Medulla oblongata (tissue), 1 donor: ENCODE measurements at regions not wholly inside any gene's neighbourhood (a gene's known extent, or its start where the extent isn't known, plus 50 kb on each side); places are given as distances from the start of the nearest gene placed in this dataset.

Experiments used
- DNase-seq: peaks from one replicate; pipeline ENCODE4 v3.0.0-alpha.2; 2015; ENCODE audit errors: extremely low spot score

- DNase-seq, result no peak
Observed at GRCh38 chr7:136067277-136067676, 90.1 kb upstream of the MTPN start.

DNA sequence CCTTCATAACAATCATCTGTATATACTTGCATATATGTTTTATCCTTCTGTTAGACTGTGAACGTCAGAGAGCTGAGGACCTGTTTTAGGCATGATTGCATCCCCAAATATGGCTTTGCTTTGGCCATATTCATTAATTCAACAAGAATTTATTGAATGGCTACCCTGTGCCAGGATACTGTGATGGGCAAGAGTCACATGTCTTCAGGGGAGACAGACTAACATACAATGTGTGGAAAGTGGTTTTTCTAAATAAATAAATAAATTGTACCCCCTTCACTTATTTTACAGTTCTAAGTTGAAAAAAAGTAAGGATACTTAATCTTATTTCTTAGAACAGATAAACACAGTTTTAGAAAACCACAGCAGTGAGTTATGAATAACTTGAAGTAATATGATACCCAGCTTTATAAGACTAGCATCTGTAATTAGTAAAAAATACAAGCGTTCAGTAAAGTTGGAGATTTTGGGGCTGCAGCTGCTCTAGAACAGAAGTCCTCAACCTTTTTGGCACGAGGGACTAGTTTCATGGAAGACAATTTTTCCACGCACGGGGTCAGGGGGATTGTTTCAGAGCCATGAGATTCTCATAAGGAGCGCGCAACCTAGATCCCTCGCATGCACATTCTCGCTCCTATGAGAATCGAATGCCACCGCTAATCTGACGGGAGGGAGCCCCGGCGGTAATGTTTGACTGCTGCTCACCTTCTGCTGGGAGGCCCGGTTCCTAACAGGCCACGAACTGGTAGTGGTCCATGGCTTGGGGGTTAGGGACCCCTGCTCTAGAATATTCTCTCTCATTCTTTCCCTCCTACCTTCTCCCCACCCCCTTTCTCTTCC is 89.4 kb upstream of the MTPN start:
- DNase-seq, result no peak

- DNase-seq, result no peak
Observed at GRCh38 chr7:136064627-136065237, 87.6 kb upstream of the MTPN start.

- DNase-seq, result no peak
Observed at GRCh38 chr7:136064081-136064480, 86.9 kb upstream of the MTPN start.

GRCh38 chr7:136063326-136063666 is 86.1 kb upstream of the MTPN start:
- no peak for DNase-seq

DNA sequence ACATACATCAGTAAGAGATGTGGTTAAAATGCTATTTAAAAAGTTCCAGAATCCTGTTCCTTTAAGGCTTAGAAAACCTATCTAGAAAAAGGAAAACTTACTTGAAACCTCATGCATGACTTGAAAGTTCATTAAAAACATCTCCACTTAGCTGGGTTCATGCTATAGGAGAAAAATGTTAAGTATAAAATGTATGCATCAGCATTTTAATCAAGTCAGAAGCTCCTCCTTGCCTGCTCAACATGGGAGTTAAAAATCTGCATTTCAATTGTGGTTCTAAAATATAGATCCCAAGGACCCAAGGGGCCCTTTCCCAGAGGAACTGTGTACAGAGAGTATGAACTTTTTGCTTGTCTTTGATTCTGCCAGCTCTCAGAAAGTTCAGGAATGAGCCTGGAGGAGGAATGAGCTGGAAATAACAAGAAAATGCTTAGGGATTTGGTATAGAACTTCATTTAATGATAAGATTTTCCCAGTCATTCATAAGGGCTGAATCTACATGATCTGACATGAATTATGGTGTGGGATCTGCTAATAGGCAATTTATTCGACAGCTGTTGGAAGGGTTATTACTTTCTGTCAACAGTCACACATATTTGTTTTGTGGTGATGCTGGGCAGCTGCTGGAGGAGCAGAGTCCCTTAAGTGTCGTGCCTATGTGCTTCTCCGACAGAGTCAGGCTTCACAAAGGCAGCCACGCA is 85.6 kb upstream of the MTPN start:
- DNase-seq, result no peak

GRCh38 chr7:136061433-136061832 is 84.3 kb upstream of the MTPN start:
- DNase-seq, result no peak

GRCh38 chr7:136058546-136058945 is 81.4 kb upstream of the MTPN start:
- DNase-seq, result no peak

DNA sequence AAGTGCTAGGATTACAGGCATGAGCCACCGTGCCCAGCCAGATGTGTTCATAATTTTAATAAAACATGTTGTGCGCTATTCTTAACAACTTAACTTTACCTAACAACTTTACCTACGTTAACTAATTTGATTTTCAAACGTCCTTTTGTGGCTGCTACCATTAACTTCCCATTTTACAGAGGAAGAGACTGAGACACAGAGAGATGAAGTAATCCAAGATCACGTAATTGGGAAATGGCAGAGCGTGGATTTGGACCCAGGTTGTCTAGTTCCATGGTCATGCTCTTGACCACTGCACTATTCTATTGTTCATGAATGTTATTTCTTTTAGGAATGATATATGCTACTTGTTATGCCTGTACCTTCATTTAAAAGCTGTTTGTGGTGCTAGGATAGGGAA is 80.3 kb upstream of the MTPN start:
- DNase-seq, result no peak

DNA sequence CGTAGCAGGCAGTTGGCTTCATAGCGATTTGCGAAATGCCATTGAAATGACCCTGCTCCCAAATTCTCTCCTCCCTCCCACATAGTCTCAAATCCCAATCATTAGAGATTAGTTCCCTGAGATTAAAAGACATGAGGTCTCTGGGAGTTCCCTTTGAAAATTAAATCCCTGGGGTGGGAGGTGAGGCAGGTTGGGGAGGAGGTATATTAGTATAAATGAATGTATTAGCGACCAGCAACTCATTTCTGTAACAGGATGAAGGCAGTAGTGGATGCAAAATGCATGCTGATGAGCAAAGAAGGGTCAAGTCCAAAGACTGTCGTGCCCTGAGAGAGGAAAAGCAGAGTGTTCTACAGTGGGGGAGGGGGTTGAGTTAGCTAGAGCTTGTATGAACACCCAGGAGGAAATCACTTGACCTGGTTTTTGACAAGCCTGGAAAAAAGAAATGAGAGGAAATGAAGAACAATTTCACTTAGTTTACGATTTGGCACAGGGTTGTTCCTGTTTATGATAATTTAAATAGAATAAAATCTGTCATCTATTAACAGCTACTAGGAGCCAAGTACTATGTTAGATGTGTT is 79.6 kb upstream of the MTPN start:
- DNase-seq, result no peak

DNA sequence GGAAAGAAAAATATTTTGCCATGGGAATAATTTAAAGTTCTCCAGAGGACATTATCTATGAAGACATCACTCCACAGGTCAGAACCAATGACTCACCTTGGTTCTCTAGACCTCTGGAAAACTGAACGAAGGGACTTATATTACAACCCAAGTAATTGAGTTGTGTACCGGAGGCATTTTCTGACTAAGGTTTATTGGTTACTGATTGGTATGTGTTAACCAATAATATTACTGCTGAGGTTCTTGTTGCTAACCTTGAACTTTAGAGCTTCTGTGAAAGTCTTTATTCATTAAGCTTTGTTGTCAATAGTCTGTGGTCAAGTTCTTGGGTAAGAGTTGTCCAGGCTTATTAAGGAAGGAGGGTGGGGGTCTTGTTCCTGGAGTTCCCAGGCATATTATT is 78.1 kb upstream of the MTPN start:
- DNase-seq, result no peak

- DNase-seq, result no peak
Observed at GRCh38 chr7:136053689-136054485, 76.7 kb upstream of the MTPN start.

- DNase-seq, result no peak
Observed at GRCh38 chr7:136051203-136051928, 74.2 kb upstream of the MTPN start.

GRCh38 chr7:136050462-136050847 is 73.3 kb upstream of the MTPN start:
- no peak for DNase-seq

- no peak for DNase-seq
Observed at GRCh38 chr7:136049818-136050461, 72.8 kb upstream of the MTPN start.

- no peak for DNase-seq
Observed at GRCh38 chr7:136049117-136049516, 72.0 kb upstream of the MTPN start.

- no peak for DNase-seq
Observed at GRCh38 chr7:136046548-136046947, 69.4 kb upstream of the MTPN start.

DNA sequence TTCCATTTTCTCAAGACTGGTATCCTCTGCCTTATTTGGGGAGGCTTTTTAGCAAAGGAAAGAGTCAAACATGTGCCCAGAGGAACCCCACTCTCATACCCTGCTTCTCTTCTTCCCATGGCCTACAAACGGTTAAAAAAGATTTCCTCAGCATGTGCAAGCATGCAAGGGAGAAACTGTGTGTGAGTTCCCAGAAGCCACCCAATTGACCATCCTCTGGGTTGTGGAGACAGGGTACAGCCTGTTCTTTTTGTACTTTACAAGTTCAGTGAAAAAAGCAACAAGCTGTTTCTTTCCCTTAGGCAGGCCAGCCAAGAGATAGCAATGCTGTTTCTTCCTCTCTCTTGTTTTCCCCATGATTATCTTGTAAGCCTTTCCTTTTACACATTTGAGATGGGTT is 68.8 kb upstream of the MTPN start:
- DNase-seq, result no peak

- DNase-seq, result no peak
Observed at GRCh38 chr7:136045181-136045580, 68.0 kb upstream of the MTPN start.

DNA sequence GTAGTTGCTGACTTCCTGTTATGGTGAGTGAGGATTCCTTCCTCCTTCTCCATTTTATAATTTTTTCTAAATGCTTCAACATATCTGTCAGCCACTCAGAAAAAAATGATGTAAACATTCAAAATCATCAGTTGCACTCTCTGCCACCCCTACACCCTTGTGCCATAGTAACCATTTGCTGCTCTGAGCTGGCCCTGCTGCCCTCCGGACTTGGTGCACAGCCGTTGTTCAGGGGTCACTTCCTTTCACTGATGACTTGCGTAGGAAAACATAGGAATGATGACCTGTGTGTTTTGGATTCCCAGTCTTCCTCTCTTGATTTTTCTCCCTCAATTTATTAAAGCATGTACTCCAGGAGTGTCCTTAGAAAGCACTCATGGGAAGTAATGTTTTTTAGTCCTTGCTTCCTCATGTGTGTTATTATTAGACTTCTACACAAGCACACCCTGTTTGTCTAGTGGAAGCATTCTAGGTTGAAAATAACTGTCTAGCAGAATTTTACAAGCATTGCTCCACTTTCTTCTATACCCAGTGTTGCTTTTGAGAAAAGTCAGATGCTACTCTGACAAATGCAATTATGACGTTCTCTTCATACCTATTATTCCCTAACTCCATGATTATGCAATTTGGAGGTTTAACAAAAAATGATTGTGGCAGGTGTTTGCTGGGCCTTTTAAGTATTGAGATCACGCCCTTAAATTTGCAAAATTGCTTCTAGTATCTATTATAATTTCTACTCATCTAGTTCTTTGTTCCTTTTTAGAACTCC is 62.6 kb upstream of the MTPN start:
- DNase-seq, result no peak
